ENCODE measurements at regions not wholly inside any gene's neighbourhood (a gene's known extent, or its start where the extent isn't known, plus 50 kb on each side); places are given as distances from the start of the nearest gene placed in this dataset.

GRCh38 chr4:131026771-131027170, 1930.8 kb downstream of the C4orf33 start:
- TF ChIP-seq CTCF (IDR thresholded peaks at IDR 0.05) (no peak), POLR2A (IDR thresholded peaks at IDR 0.05) (no peak)
- intact Hi-C loops (cut with DNase I), result no loop called here
- H3K27ac ChIP-seq, result no peak overlapping the region
- H3K36me3 ChIP-seq, result no peaks in the 10 kb centered on the region
- 94 to 97% methylated on average over 9 of the region's 9 CpGs for WGBS, 2 donors
- no peak overlapping the region for H3K4me3 ChIP-seq (replicated peaks in 1 of 3)
- no peaks in the 10 kb centered on the region for H3K4me1 ChIP-seq
- no peaks in the 10 kb centered on the region for H3K9me3 ChIP-seq
- DNase-seq, result no peak
- no peaks in the 10 kb centered on the region for H3K27me3 ChIP-seq

GRCh38 chr4:131044368-131044767, 1948.4 kb downstream of the C4orf33 start:
- no peak for DNase-seq
- TF ChIP-seq CTCF (IDR thresholded peaks at IDR 0.05) (no peak), POLR2A (IDR thresholded peaks at IDR 0.05) (no peak)

GRCh38 chr4:131046821-131047220, 1950.9 kb downstream of the C4orf33 start:
- no peak overlapping the region for H3K27ac ChIP-seq
- 94 to 95% methylated on average over 4 of the region's 4 CpGs for WGBS, 2 donors
- H3K4me3 ChIP-seq (replicated peaks in 1 of 3), result no peak overlapping the region
- no peak for DNase-seq
- TF ChIP-seq POLR2A (IDR thresholded peaks at IDR 0.05) (no peak), CTCF (IDR thresholded peaks at IDR 0.05) (no peak)
- intact Hi-C loops (cut with DNase I), result no loop called here
- H3K4me1 ChIP-seq, result no peaks in the 10 kb centered on the region
- H3K9me3 ChIP-seq, result no peaks in the 10 kb centered on the region
- H3K27me3 ChIP-seq, result no peaks in the 10 kb centered on the region
- H3K36me3 ChIP-seq, result no peaks in the 10 kb centered on the region

More at GRCh38 chr4:131044368-131044767, 1948.4 kb downstream of the C4orf33 start:
- Histone ChIP-seq H3K4me3 (replicated peaks in 1 of 3) (no peak overlapping the region), H3K27ac (no peak overlapping the region), H3K36me3 (no peaks in the 10 kb centered on the region), H3K4me1 (no peaks in the 10 kb centered on the region), H3K9me3 (no peaks in the 10 kb centered on the region), H3K27me3 (no peaks in the 10 kb centered on the region)
- intact Hi-C loops (cut with DNase I), result no loop called here

GRCh38 chr4:131052646-131053045, 1956.7 kb downstream of the C4orf33 start:
- H3K9me3 ChIP-seq, result no peaks in the 10 kb centered on the region
- no peak overlapping the region for H3K4me3 ChIP-seq (replicated peaks in 1 of 3)
- no peak overlapping the region for H3K27ac ChIP-seq
- H3K4me1 ChIP-seq, result no peaks in the 10 kb centered on the region
- intact Hi-C loops (cut with DNase I), result no loop called here
- TF ChIP-seq POLR2A (IDR thresholded peaks at IDR 0.05) (no peak), CTCF (IDR thresholded peaks at IDR 0.05) (no peak)
- H3K36me3 ChIP-seq, result no peaks in the 10 kb centered on the region
- H3K27me3 ChIP-seq, result no peaks in the 10 kb centered on the region
- DNase-seq, result no peak
- 83 to 88% methylated on average over 2 of the region's 2 CpGs for WGBS, 2 donors

- Histone ChIP-seq H3K36me3 (no peaks in the 10 kb centered on the region), H3K27ac (no peak overlapping the region), H3K4me3 (replicated peaks in 1 of 3) (no peak overlapping the region), H3K27me3 (no peaks in the 10 kb centered on the region), H3K9me3 (no peaks in the 10 kb centered on the region), H3K4me1 (no peaks in the 10 kb centered on the region)
- intact Hi-C loops (cut with DNase I), result no loop called here
- WGBS, 2 donors, result 78 to 80% methylated on average over 8 of the region's 8 CpGs
- TF ChIP-seq CTCF (IDR thresholded peaks at IDR 0.05), result no peak
- no peak for TF ChIP-seq POLR2A (IDR thresholded peaks at IDR 0.05)
- DNase-seq, result no peak
Observed at GRCh38 chr4:131054489-131055019, 1958.6 kb downstream of the C4orf33 start.
